Erythroblast (primary cell): ENCODE measurements at regions not wholly inside any gene's neighbourhood (a gene's known extent, or its start where the extent isn't known, plus 50 kb on each side); places are given as distances from the start of the nearest gene placed in this dataset.

Source experiments
- GATA1 ChIP-seq: IDR thresholded peaks from 2 replicates; pipeline ENCODE4 v1.6.1; 2011; ENCODE audit warnings: low read depth, mild to moderate bottlenecking, control low read depth, low read length, moderate library complexity
- POLR2A ChIP-seq: IDR thresholded peaks from 2 replicates; pipeline ENCODE4 v1.6.1; 2011; ENCODE audit warnings: mild to moderate bottlenecking, low read length

DNA sequence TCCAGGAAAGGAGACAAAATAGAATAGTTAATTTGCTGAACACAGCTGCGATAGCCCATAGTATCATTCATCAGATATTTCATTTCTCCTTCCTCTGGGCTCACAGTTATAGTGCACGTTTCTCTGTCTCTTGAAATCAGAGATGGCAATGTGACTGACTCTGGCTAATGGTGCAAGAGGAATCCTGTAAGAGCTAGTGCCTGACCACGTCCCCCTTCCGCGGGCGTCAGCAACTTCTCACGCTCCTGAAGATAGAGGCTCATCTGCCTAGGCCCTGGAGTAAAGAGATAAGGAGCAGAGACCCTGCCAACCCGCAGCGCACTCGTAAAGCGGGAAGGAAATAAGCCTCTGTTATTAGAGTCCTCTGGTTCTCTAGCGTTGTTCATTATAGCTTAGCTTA lies 391.8 kb downstream of the VPS13C start:
- TF ChIP-seq POLR2A (no peak), GATA1 (no peak)
